Myocyte (in vitro differentiated cells): ENCODE measurements at regions not wholly inside any gene's neighbourhood (a gene's known extent, or its start where the extent isn't known, plus 50 kb on each side); places are given as distances from the start of the nearest gene placed in this dataset.

Source experiments
- DNase-seq: peaks from one replicate; pipeline ENCODE4 v3.0.0-alpha.2; 2012; ENCODE audit warnings: low read depth

- DNase-seq: no peak
Measured at GRCh38 chr16:80362816-80363215, 178.0 kb upstream of the DYNLRB2 start.

DNA sequence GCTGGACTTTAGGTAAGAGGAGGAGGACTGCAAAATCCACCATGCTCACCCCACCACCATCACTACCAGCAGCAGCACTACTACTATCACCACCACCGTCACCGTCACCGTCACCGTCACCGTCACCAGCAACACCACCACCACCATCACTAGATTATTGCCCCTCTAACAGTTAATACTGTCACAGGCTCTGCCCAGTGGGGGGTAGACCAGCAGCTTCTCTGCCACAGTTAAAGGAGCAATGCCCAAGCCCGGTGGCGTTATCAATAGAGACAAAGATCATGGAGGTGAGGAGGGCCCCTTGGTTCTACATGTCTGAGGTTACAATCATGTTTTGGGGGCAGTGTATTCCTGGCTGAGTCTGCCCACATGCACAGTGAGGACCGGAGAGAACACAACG is 184.4 kb upstream of the DYNLRB2 start:
- DNase-seq: no peak

- DNase-seq: no peak
Measured at GRCh38 chr16:80355335-80355734, 185.5 kb upstream of the DYNLRB2 start.

DNA sequence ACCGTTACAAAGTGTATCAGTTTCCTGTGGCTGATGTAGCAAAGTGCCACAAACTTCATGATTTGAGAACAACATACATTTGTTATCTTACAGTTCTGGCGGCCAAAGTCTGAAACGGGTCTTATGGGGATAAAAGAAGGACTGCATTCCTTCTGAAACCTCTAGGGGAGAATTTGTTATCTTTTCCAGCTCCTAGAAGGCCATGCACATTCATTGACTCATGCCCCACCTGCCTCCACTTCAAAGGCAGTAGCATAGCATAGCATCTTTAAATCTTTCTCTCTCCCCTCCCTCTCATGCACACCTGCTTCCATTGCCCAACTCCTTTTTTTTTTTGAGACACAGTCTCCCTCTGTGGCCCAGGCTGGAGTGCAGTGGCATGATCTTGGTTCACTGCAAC is 190.7 kb upstream of the DYNLRB2 start:
- no peak for DNase-seq

- no peak for DNase-seq
Measured at GRCh38 chr16:80347900-80348299, 192.9 kb upstream of the DYNLRB2 start.

GRCh38 chr16:80347002-80347401 is 193.8 kb upstream of the DYNLRB2 start:
- DNase-seq: no peak

DNA sequence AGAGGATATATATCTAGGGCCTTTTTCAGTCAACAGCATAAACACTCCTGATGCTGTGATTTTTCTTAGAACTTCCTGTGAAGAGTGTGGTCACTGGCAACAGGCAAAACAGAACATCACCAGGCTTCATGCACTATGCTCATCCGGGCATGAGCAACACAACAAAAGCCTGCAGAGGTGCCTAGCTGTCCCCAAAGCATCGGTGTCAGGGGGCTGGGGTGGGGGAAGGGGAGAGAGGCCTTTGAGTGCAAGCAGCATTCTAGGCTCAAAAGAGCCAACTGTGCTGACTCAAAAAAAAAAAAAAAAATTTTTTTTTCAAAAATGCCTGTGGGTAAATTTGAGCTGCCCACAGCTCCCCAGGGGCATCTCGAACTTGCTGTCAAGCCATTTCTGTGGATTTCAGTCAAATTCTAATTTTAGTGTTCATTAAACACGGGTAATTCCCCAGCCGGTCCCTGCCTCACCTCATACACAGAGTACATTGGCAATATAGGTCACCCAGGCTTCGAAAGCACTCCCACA is 194.6 kb upstream of the DYNLRB2 start:
- DNase-seq: peak; percentile 68

DNA sequence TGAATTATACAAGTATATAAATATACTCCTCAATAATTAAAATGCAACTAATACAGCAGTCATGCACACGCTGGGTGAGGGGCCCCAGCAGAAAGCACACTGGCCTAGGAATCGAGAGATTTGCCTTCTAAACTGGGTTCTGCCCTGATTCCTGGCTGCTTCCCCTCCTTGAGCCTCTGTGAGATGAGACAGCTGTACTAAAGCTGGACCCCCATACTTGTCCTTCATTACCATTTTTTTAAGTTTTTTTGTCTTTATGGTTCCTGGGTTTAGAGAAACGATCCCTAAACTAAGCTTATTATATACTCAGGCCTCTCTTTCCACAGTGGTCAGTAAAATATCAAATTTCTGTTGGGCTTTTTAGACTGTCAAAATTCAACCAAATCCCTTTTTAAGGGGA is 195.1 kb upstream of the DYNLRB2 start:
- no peak for DNase-seq

DNA sequence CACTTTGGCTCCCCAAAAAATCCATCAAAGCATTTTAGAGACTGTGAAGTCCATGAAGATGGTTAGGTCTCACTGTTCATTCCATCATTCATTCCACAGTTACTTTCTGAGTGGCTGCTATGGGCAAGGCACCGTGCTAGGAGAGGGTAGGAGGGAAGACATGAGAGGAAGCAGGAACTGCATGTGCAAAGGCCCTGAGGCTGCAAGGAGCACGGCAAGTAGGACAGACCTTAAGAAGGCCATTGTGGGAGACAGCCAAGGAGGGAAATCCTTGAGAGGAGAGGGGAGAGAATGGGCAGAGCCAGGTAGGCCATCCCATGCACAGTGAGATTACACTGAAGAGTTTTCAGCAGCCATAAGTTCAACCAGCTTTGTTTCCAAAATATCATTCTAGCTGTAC is 196.2 kb upstream of the DYNLRB2 start:
- DNase-seq: no peak

GRCh38 chr16:80341263-80341662 is 199.5 kb upstream of the DYNLRB2 start:
- DNase-seq: no peak

- no peak for DNase-seq
Measured at GRCh38 chr16:80337786-80338185, 203.0 kb upstream of the DYNLRB2 start.

- no peak for DNase-seq
Measured at GRCh38 chr16:80330803-80331202, 210.0 kb upstream of the DYNLRB2 start.

- no peak for DNase-seq
Measured at GRCh38 chr16:80330150-80330549, 210.6 kb upstream of the DYNLRB2 start.

- no peak for DNase-seq
Measured at GRCh38 chr16:80327740-80328139, 213.1 kb upstream of the DYNLRB2 start.

GRCh38 chr16:80324371-80324770 is 216.4 kb upstream of the DYNLRB2 start:
- DNase-seq: no peak

DNA sequence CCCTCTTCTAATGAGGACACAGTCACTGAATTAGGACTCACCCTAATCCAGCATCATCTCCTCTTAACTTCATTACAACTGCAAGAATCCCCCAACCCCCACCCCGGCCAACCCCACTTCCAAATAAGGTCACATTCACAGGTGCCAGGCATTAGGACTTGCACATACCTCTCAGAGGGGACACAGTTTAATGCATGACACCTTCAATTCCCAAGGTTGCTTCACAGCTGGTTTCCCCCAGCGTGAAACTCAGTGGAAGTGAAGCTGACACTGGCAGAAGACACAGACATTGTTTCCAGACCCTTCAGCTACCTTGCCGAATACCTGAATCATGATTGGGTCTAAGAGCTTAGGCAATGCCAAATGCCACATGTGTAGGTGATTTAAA is 217.0 kb upstream of the DYNLRB2 start:
- DNase-seq: no peak

- no peak for DNase-seq
Measured at GRCh38 chr16:80323187-80323807, 217.5 kb upstream of the DYNLRB2 start.

DNA sequence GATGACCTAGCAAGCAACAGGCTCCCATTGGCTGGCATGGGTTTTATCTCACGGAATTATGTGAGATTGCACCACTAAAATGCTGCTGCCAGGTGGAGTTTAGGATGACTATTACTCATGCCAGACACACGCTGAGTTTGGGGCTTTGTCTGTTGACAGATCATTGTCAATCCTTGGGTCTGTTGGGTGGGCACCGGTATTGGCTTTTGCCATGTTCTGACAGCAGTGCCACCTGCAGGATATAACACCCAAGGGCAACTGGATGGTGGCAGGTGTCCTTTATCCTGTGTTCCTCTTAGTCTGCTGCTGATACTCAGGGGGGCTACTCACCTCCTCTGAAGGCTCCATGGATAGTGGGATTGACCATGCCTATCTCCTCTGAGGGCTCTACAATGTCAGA is 221.6 kb upstream of the DYNLRB2 start:
- peak; percentile 16 for DNase-seq

- no peak for DNase-seq
Measured at GRCh38 chr16:80318107-80318506, 222.7 kb upstream of the DYNLRB2 start.

DNA sequence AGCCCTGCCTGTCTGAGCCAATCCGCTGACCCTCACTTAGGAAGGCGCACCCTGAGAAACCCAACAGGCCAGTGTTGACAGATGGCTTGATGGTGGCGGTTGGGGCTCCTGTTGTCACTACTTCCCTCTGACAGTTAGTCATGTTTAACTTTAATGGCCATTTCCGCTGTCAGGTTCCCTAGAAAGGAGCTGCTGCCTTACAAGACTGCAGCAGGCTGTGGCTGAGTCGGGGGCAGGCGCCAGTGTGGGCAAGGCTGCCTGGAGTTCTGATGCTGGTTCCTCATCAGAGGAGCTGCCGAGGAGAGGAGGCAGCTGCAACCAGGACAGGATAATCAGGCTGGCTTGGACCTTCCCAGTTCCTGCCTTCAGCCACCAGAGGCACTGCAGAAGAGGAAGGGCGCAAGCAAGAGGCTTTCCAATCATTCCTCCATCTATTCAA is 223.2 kb upstream of the DYNLRB2 start:
- peak; percentile 22 for DNase-seq

DNA sequence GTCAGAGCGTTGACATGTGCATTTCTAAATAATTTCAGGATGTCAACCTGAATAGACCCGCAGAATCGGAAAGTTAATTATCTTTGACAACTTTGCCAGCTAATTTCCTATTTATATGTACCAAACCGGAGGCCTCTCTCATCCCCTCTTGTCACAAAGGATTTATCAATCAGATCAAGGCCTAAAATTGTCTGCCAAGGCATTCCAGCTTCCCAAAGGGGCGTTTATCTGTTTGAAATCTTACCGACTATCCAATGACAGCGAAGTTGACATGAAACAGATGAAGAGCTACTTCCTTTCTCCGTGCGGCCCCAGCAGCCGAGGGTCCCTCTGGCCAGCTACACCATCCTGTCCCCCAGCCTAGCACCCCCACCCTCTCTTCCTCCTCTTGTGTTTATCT is 223.7 kb upstream of the DYNLRB2 start:
- no peak for DNase-seq

GRCh38 chr16:80314042-80314441 is 226.8 kb upstream of the DYNLRB2 start:
- no peak for DNase-seq

DNA sequence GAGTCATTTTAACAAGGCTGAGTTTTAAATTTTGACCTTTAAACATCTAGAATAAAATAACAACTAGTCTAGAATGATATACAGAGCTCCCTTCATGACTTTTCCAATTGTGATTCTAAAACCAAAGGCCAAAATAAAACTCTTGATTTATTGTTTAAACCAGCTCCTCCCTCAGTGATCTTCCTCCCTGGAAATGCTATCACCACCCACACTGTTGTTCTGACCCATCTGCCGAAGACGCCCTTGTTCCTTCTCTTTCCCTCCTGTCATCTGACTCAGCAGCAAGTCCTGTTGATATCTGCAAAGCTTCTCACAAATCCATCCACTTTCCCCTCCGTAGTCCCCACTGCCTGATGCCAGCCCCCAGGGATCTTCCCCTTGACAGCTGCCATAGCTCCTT is 231.6 kb upstream of the DYNLRB2 start:
- DNase-seq: no peak

- no peak for DNase-seq
Measured at GRCh38 chr16:80305410-80305809, 235.4 kb upstream of the DYNLRB2 start.
